ENCODE measurements at regions not wholly inside any gene's neighbourhood (a gene's known extent, or its start where the extent isn't known, plus 50 kb on each side); places are given as distances from the start of the nearest gene placed in this dataset.

DNA sequence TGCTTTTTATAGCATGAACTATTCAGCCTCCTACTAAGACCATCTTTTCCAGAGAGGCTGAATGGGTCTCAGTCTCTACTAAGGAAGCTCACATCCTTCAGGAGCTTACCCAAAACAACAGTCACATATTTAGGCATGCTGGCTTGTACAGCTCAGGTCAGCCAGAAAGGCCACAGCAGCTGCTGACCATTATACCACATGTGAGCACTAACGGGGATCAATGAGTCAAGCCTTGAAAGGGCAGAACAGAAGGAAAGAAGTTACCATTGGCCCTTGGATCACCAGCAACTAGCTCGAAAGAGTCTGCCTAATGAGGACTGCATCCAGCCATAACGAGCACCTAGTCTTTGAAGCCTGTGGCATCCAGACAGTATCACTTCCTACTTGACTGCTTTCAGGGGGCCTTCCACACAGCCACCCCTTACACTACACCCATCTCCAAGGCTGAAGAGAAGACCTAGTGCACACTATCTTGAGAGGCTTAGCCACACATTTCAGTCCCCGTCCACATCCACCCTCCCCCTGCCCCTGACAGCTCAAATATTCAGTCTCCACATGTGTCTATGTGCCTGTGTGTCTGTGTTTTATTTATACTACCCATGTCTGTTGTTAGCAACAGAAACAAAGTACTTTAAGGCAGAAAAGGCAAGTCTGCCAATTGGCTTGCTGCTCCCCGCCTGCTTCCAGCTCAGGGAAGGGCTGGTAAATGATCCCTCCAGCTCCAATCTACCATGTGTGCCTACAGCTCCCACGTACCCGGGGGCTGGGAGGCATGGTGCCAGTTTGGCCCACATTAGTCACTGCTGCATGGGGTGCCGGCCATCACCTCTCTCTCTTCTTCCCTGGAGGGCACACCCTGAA, 95.5 kb downstream of the RPL27A start:
- TF ChIP-seq CTCF (IDR thresholded peaks at IDR 0.05): no peak
- TF ChIP-seq ZFX (IDR thresholded peaks at IDR 0.05; ENCODE audit: borderline replicate concordance): no peak

Data from 22Rv1 (cell line).